ENCODE measurements at regions not wholly inside any gene's neighbourhood (a gene's known extent, or its start where the extent isn't known, plus 50 kb on each side); places are given as distances from the start of the nearest gene placed in this dataset.

DNA sequence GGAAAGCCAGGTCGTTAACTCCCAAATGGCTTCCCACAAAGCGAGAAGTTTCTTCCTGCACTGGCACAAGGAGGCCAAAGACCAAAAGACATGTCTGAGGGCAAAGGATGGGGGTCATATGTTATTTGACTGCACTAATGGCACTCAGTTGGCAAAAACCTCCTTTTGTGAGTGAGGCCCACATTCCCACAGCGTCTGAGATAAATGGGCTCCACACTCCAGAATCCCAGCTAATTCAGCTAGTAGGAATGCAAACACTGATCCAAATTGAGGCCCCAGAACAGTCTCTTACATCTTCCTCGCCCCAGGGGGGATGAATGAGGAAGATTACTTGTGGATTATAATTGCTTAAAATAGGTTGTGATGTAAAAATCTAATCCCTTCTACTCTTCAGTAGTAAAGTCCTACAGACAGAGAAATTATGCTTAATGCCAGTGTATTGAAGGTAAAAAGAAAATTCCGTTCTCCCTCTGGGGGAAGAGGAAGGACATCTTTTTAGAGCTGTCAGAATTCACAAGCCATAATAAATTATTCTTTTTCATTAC is 86.4 kb upstream of the PIWIL1 start:
- TF ChIP-seq POLR2AphosphoS5 (IDR thresholded peaks at IDR 0.05; ENCODE audit: low read depth, low read length) = no peak
- TF ChIP-seq, protein P1, sequence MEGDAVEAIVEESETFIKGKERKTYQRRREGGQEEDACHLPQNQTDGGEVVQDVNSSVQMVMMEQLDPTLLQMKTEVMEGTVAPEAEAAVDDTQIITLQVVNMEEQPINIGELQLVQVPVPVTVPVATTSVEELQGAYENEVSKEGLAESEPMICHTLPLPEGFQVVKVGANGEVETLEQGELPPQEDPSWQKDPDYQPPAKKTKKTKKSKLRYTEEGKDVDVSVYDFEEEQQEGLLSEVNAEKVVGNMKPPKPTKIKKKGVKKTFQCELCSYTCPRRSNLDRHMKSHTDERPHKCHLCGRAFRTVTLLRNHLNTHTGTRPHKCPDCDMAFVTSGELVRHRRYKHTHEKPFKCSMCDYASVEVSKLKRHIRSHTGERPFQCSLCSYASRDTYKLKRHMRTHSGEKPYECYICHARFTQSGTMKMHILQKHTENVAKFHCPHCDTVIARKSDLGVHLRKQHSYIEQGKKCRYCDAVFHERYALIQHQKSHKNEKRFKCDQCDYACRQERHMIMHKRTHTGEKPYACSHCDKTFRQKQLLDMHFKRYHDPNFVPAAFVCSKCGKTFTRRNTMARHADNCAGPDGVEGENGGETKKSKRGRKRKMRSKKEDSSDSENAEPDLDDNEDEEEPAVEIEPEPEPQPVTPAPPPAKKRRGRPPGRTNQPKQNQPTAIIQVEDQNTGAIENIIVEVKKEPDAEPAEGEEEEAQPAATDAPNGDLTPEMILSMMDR (IDR thresholded peaks at IDR 0.05 in 2 of 3, conservative IDR thresholded peaks at IDR 0.05 in 1 of 3; ENCODE audit: borderline replicate concordance in 1 of 3, insufficient read depth in 1 of 3, low read depth in 2 of 3, low read length in 2 of 3) = no peak
- no peak for TF ChIP-seq EZH2 (IDR thresholded peaks at IDR 0.05)
- TF ChIP-seq SP1 (IDR thresholded peaks at IDR 0.05; ENCODE audit: low read depth) = no peak
- no peak for TF ChIP-seq SIN3A (IDR thresholded peaks at IDR 0.05; ENCODE audit: low read depth)
- no peak for TF ChIP-seq POLR2A (IDR thresholded peaks at IDR 0.05; ENCODE audit: borderline replicate concordance, extremely low read depth, insufficient read depth, insufficient read length)
- TF ChIP-seq, protein P2, sequence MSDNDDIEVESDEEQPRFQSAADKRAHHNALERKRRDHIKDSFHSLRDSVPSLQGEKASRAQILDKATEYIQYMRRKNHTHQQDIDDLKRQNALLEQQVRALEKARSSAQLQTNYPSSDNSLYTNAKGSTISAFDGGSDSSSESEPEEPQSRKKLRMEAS (IDR thresholded peaks at IDR 0.05) = no peak
- no peak for TF ChIP-seq YY1 (IDR thresholded peaks at IDR 0.05; ENCODE audit: extremely low read depth, insufficient replicate concordance, low read depth, low read length)
- no peak for TF ChIP-seq EZH2phosphoT487 (IDR thresholded peaks at IDR 0.05; ENCODE audit: borderline replicate concordance)
- TF ChIP-seq, protein P3, sequence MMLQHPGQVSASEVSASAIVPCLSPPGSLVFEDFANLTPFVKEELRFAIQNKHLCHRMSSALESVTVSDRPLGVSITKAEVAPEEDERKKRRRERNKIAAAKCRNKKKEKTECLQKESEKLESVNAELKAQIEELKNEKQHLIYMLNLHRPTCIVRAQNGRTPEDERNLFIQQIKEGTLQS (IDR thresholded peaks at IDR 0.05) = no peak
- TF ChIP-seq, protein P4, sequence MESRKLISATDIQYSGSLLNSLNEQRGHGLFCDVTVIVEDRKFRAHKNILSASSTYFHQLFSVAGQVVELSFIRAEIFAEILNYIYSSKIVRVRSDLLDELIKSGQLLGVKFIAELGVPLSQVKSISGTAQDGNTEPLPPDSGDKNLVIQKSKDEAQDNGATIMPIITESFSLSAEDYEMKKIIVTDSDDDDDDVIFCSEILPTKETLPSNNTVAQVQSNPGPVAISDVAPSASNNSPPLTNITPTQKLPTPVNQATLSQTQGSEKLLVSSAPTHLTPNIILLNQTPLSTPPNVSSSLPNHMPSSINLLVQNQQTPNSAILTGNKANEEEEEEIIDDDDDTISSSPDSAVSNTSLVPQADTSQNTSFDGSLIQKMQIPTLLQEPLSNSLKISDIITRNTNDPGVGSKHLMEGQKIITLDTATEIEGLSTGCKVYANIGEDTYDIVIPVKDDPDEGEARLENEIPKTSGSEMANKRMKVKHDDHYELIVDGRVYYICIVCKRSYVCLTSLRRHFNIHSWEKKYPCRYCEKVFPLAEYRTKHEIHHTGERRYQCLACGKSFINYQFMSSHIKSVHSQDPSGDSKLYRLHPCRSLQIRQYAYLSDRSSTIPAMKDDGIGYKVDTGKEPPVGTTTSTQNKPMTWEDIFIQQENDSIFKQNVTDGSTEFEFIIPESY (IDR thresholded peaks at IDR 0.05; ENCODE audit: extremely low read depth, insufficient replicate concordance, low read length) = no peak
- TF ChIP-seq ZNF274 (IDR thresholded peaks at IDR 0.05; ENCODE audit: low read depth, low read length) = no peak
- TF ChIP-seq SRF (IDR thresholded peaks at IDR 0.05; ENCODE audit: low read depth) = no peak
- TF ChIP-seq TCF7L2 (IDR thresholded peaks at IDR 0.05; ENCODE audit: borderline replicate concordance, extremely low read depth, insufficient read depth, insufficient read length) = no peak

All from HCT116 (cell line).